Lung (tissue), 11 donors: ENCODE measurements at regions not wholly inside any gene's neighbourhood (a gene's known extent, or its start where the extent isn't known, plus 50 kb on each side); places are given as distances from the start of the nearest gene placed in this dataset.

Source experiments
- ATAC-seq: fragments of 200-7000 bp; cut with Tn5 transposase; one replicate; pipeline ENCODE4 v1.9.1; 2020; ENCODE audit warnings: moderate number of reproducible peaks; ENCODE audit not compliant: insufficient read depth, low FRiP score
- DNase-seq, 3 donors: peaks; one replicate each; pipeline ENCODE4 v3.0.0-alpha.2; 2013 to 2017
- H3K27ac ChIP-seq, 2 donors: one replicate each; pipeline ENCODE4 v1.5.1; 2013; ENCODE audit warnings: mild to moderate bottlenecking in 2 of 2, moderate library complexity in 2 of 2, control low read depth in 1 of 2, inconsistent platforms in 1 of 2, low read depth in 1 of 2, low read length in 1 of 2
- H3K27me3 ChIP-seq, 3 donors: one replicate each; pipeline ENCODE4 v1.5.1; 2013; ENCODE audit warnings: low read length in 2 of 3; ENCODE audit not compliant: control insufficient read depth in 3 of 3, insufficient read depth in 3 of 3
- H3K36me3 ChIP-seq, 4 donors: one replicate each; pipeline ENCODE4 v1.5.1; 2013; ENCODE audit warnings: low read length in 4 of 4, mild to moderate bottlenecking in 1 of 4, moderate library complexity in 1 of 4; ENCODE audit not compliant: control insufficient read depth in 4 of 4, insufficient read depth in 4 of 4
- H3K4me1 ChIP-seq, 5 donors: one replicate each; pipeline ENCODE4 v1.5.1; 2013; ENCODE audit warnings: low read length in 5 of 5, mild to moderate bottlenecking in 2 of 5, moderate library complexity in 1 of 5; ENCODE audit not compliant: control insufficient read depth in 5 of 5, insufficient read depth in 5 of 5
- H3K4me3 ChIP-seq: one replicate; pipeline ENCODE4 v1.5.1; 2013; ENCODE audit warnings: mild to moderate bottlenecking, control low read depth, moderate library complexity
- H3K9ac ChIP-seq, 2 donors: one replicate each; pipeline ENCODE4 v1.5.1; 2013; ENCODE audit warnings: low read length in 2 of 2, control low read depth in 1 of 2; ENCODE audit not compliant: insufficient read depth in 1 of 2
- H3K9me3 ChIP-seq, 4 donors: one replicate each; pipeline ENCODE4 v1.5.1; 2013; ENCODE audit warnings: low read length in 3 of 4, mild to moderate bottlenecking in 1 of 4, moderate library complexity in 1 of 4; ENCODE audit not compliant: control insufficient read depth in 4 of 4, insufficient read depth in 3 of 4
- CTCF ChIP-seq: IDR thresholded peaks from 2 replicates; pipeline ENCODE4 v1.5.1; 2012; ENCODE audit warnings: mild to moderate bottlenecking; ENCODE audit errors: control extremely low read depth, extremely low read depth
- WGBS, 2 donors: extraction: QIAGEN DNeasy Blood & Tissue Kit; methylation state at CpG; one replicate each; pipeline ENCODE4 v1.1.7; 2013; 5-methylcytosine and 5-hydroxymethylcytosine counted together
- donor health status: control.
- donor health status: control.
- donor health status: Bipolar disorder and iron deficiency.
- donor health status: healthy.
- donor health status: DM: yes; HTN: yes; CAD: no.

- 65 to 76% methylated on average over 11 of the region's 11 CpGs for WGBS, 2 donors
- peaks cover 0 to 49% (median 26%) of the 10 kb centered on the region in 5 donors for H3K4me1 ChIP-seq
- no peaks in the 10 kb centered on the region for H3K27me3 ChIP-seq
- DNase-seq (peak; percentile 52 to 69 (median 54)), ATAC-seq (no peak)
- no peak overlapping the region for H3K27ac ChIP-seq
- TF ChIP-seq CTCF, result no peak
- no peak overlapping the region for H3K4me3 ChIP-seq
- H3K9ac ChIP-seq, result no peak overlapping the region
- H3K9me3 ChIP-seq, result no peaks in the 10 kb centered on the region
- no peaks in the 10 kb centered on the region for H3K36me3 ChIP-seq
Observed at GRCh38 chr2:234771980-234772732, 179.7 kb upstream of the SH3BP4 start.

- H3K36me3 ChIP-seq, result no peaks in the 10 kb centered on the region
- H3K27me3 ChIP-seq, result no peaks in the 10 kb centered on the region
- no peak overlapping the region for H3K9ac ChIP-seq
- ATAC-seq (no peak), DNase-seq (no peak)
- peaks cover 0 to 49% (median 26%) of the 10 kb centered on the region in 5 donors for H3K4me1 ChIP-seq
- WGBS, 2 donors, result 65 to 73% methylated on average over 2 of the region's 2 CpGs
- TF ChIP-seq CTCF, result no peak
- H3K27ac ChIP-seq, result no peak overlapping the region
- H3K4me3 ChIP-seq, result no peak overlapping the region
- no peaks in the 10 kb centered on the region for H3K9me3 ChIP-seq
Observed at GRCh38 chr2:234771176-234771575, 180.6 kb upstream of the SH3BP4 start.

GRCh38 chr2:234770715-234771141 is 181.1 kb upstream of the SH3BP4 start:
- Histone ChIP-seq H3K4me1 (peaks cover 0 to 49% (median 26%) of the 10 kb centered on the region in 5 donors), H3K36me3 (no peaks in the 10 kb centered on the region), H3K9ac (no peak overlapping the region), H3K9me3 (no peaks in the 10 kb centered on the region), H3K27ac (no peak overlapping the region), H3K4me3 (no peak overlapping the region), H3K27me3 (no peaks in the 10 kb centered on the region)
- DNase-seq (no peak), ATAC-seq (no peak)
- no peak for TF ChIP-seq CTCF
